Right lobe of liver (tissue), 4 donors: ENCODE measurements at regions not wholly inside any gene's neighbourhood (a gene's known extent, or its start where the extent isn't known, plus 50 kb on each side); places are given as distances from the start of the nearest gene placed in this dataset.
"Not testable (repeated sequence)": the region's sequence is repeated elsewhere in the genome, so short reads cannot be mapped to it uniquely, and the experiment has no call there.

Source experiments
- POLR2A ChIP-seq: fragments of 450-650 bp; IDR thresholded peaks from one replicate; pipeline ENCODE4 v1.6.1; 2017; ENCODE audit warnings: antibody characterized with exemption, mild to moderate bottlenecking
- TF ChIP-seq, protein P1 (sequence below), 4 donors: fragments of 200-600 bp in 3 of 4; fragments of 450-650 bp in 1 of 4; IDR thresholded peaks; one replicate each; pipeline versions ENCODE4 v1.5.1 to v1.8.0; 2016 to 2022; ENCODE audit warnings: antibody characterized with exemption in 4 of 4, mild to moderate bottlenecking in 2 of 4
- donor health status: DM: no; HTN: no; CAD: no.
- donor health status: DM: no; HTN: no; CAD: no.
- donor health status: DM: no; HTN: yes; CAD: no.

DNA sequence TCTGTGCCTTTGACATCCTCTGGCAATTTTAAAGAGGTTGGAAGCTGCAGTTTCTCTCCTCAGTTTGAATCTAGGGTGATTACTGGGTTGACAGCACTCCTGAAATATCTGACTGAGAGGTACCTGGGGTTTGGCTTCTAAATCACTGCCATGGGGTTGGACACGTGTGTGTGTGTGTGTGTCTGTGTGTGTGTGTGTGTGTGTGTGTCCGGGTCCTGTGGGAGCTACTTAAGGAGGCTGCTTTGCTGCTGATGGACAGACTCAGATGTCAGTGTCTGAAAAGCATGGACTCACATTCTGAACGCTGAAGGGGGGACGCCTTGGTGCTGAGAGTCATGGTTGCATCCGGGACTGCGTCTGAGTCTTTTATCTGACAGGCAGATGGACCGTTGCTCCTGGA is 299.1 kb upstream of the SFSWAP start:
- TF ChIP-seq, protein P1, sequence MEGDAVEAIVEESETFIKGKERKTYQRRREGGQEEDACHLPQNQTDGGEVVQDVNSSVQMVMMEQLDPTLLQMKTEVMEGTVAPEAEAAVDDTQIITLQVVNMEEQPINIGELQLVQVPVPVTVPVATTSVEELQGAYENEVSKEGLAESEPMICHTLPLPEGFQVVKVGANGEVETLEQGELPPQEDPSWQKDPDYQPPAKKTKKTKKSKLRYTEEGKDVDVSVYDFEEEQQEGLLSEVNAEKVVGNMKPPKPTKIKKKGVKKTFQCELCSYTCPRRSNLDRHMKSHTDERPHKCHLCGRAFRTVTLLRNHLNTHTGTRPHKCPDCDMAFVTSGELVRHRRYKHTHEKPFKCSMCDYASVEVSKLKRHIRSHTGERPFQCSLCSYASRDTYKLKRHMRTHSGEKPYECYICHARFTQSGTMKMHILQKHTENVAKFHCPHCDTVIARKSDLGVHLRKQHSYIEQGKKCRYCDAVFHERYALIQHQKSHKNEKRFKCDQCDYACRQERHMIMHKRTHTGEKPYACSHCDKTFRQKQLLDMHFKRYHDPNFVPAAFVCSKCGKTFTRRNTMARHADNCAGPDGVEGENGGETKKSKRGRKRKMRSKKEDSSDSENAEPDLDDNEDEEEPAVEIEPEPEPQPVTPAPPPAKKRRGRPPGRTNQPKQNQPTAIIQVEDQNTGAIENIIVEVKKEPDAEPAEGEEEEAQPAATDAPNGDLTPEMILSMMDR (IDR thresholded peaks at IDR 0.05) = not testable (repeated sequence)
- not testable (repeated sequence) for TF ChIP-seq POLR2A
